ENCODE measurements at regions not wholly inside any gene's neighbourhood (a gene's known extent, or its start where the extent isn't known, plus 50 kb on each side); places are given as distances from the start of the nearest gene placed in this dataset.

- TF ChIP-seq GATA2 (IDR thresholded peaks at IDR 0.05; ENCODE audit: low read depth, low read length) (no peak), GATA3 (IDR thresholded peaks at IDR 0.05; ENCODE audit: low read depth, low read length) (no peak)
Observed at GRCh38 chr2:175253871-175254270, 72.4 kb upstream of the ATP5MC3 start.

GRCh38 chr2:175251425-175252041 lies 70.0 kb upstream of the ATP5MC3 start:
- TF ChIP-seq GATA2 (IDR thresholded peaks at IDR 0.05; ENCODE audit: low read depth, low read length) (no peak), GATA3 (IDR thresholded peaks at IDR 0.05; ENCODE audit: low read depth, low read length) (no peak)

GRCh38 chr2:175247159-175247558 lies 65.6 kb upstream of the ATP5MC3 start:
- TF ChIP-seq GATA2 (IDR thresholded peaks at IDR 0.05; ENCODE audit: low read depth, low read length) (no peak), GATA3 (IDR thresholded peaks at IDR 0.05; ENCODE audit: low read depth, low read length) (no peak)

- TF ChIP-seq GATA3 (IDR thresholded peaks at IDR 0.05; ENCODE audit: low read depth, low read length) (no peak), GATA2 (IDR thresholded peaks at IDR 0.05; ENCODE audit: low read depth, low read length) (no peak)
Observed at GRCh38 chr2:175244697-175245096, 63.2 kb upstream of the ATP5MC3 start.

GRCh38 chr2:175241691-175242090 lies 60.2 kb upstream of the ATP5MC3 start:
- TF ChIP-seq GATA3 (IDR thresholded peaks at IDR 0.05; ENCODE audit: low read depth, low read length) (no peak), GATA2 (IDR thresholded peaks at IDR 0.05; ENCODE audit: low read depth, low read length) (no peak)

GRCh38 chr2:175236930-175237329 lies 55.4 kb upstream of the ATP5MC3 start:
- TF ChIP-seq GATA3 (IDR thresholded peaks at IDR 0.05; ENCODE audit: low read depth, low read length) (no peak), GATA2 (IDR thresholded peaks at IDR 0.05; ENCODE audit: low read depth, low read length) (no peak)

- TF ChIP-seq GATA3 (IDR thresholded peaks at IDR 0.05; ENCODE audit: low read depth, low read length): no peak
- no peak for TF ChIP-seq GATA2 (IDR thresholded peaks at IDR 0.05; ENCODE audit: low read depth, low read length)
Observed at GRCh38 chr2:175234650-175235049, 53.1 kb upstream of the ATP5MC3 start.

- no peak for TF ChIP-seq GATA2 (IDR thresholded peaks at IDR 0.05; ENCODE audit: low read depth, low read length)
- TF ChIP-seq GATA3 (IDR thresholded peaks at IDR 0.05; ENCODE audit: low read depth, low read length): no peak
Observed at GRCh38 chr2:175234153-175234552, 52.6 kb upstream of the ATP5MC3 start.

GRCh38 chr2:175233135-175233719 lies 51.7 kb upstream of the ATP5MC3 start:
- no peak for TF ChIP-seq GATA2 (IDR thresholded peaks at IDR 0.05; ENCODE audit: low read depth, low read length)
- TF ChIP-seq GATA3 (IDR thresholded peaks at IDR 0.05; ENCODE audit: low read depth, low read length): no peak

Data from SH-SY5Y (cell line).